GM12878 (cell line): ENCODE measurements at regions not wholly inside any gene's neighbourhood (a gene's known extent, or its start where the extent isn't known, plus 50 kb on each side); places are given as distances from the start of the nearest gene placed in this dataset.

Source experiments
- BCLAF1 ChIP-seq: fragments of 450-650 bp; IDR thresholded peaks from 2 replicates; pipeline ENCODE4 v1.6.1; 2017; ENCODE audit warnings: antibody characterized with exemption, mild to moderate bottlenecking, moderate library complexity
- SPI1 ChIP-seq: IDR thresholded peaks from 2 replicates; pipeline ENCODE4 v1.6.1; 2011; ENCODE audit warnings: low read depth, mild to moderate bottlenecking, low read length, moderate library complexity, borderline replicate concordance; ENCODE audit not compliant: insufficient read depth
- TARDBP ChIP-seq: IDR thresholded peaks from 2 replicates; pipeline ENCODE4 v1.6.1; 2016; ENCODE audit warnings: borderline replicate concordance
- ZNF24 ChIP-seq: fragments of 450-650 bp; IDR thresholded peaks from 2 replicates; pipeline ENCODE4 v1.6.1; 2017; ENCODE audit warnings: antibody characterized with exemption, mild to moderate bottlenecking

- TF ChIP-seq ZNF24 (no peak), SPI1 (no peak), TARDBP (no peak), BCLAF1 (no peak)
Observed at GRCh38 chr7:81273601-81274397, 354.9 kb upstream of the SEMA3C start.
